ENCODE measurements at regions not wholly inside any gene's neighbourhood (a gene's known extent, or its start where the extent isn't known, plus 50 kb on each side); places are given as distances from the start of the nearest gene placed in this dataset.
"Not testable (repeated sequence)": the region's sequence is repeated elsewhere in the genome, so short reads cannot be mapped to it uniquely, and the experiment has no call there.

DNA sequence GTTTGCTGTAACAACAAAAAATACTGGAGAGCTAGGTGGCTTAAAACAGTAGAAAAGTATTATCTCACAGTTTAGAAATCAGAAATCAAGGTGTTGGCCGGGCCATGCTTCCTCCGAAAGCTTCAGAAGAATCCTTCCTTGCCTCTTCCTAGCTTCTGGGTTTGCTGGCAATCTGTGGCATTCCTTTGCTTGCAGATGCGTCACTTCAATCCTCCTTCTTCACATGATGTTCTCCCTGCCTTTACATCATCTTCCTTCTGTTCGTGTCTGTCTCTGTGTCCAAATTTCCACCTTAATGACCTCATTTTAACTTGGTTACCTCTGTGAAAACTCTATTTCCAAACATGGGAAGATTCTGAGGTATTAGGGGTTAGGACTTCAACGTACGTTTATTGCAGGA is 90.4 kb upstream of the CHD1 start:
- DNase-seq (ENCODE audit: low read depth in 2 of 2) = no peak

DNA sequence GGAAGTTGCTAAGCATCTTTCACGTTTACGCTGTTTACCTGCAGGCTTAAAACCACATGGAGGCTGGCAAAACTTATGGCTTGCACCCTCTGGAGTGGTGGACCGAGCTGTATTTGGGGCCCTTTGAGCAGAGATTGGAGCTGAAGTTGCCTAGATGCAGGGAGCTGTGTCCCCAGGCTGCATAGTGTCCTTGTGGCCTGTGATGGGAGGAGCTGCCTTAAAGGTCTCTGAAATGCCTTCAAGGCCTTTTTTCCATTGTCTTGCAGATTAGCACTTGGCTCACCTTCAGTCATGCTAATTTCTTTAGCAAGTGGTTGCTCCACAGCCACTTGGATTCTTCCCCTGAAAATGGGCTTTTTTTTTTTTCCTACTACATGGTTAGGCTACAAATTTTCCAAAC is 81.5 kb upstream of the CHD1 start:
- no peak for DNase-seq (ENCODE audit: low read depth in 2 of 2)

DNA sequence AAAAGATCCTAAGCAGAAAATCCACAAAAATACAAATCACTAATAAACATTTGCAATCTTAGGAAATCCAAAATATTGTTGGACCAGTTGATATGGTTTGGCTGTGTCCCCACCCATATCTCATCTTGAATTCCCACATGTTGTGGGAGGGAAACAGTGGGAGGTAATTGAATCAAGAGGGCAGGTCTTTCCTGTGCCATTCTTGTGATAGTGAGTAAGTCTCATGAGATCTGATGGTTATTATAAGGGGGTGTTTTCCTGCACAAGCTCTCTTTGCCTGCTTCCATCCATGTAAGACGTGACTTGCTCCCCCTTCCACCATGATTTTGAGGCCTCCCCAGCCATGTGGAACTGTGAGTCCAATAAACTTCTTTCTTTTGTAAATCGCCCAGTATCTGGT is 79.2 kb upstream of the CHD1 start:
- not testable (repeated sequence) for DNase-seq (ENCODE audit: low read depth in 2 of 2)

DNA sequence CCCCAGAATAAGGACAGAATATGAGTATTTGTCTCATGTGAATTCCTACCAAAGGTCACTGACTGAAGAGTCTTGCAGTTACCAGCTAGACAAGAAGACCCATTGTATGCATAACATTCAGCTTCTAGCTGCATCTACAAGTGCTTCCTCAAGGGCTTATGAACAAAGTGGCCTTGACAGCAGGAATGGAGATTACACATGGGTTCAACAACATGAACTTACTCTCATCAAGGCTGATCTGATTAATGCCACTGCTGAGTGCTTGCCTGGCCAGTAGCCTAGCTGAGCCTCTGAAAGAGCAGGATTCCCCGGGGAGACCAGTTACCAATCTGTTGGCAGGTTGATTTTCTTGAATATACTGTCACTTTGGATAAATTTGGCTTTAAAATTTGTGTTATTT is 76.7 kb upstream of the CHD1 start:
- DNase-seq (ENCODE audit: low read depth in 2 of 2) = no peak

DNA sequence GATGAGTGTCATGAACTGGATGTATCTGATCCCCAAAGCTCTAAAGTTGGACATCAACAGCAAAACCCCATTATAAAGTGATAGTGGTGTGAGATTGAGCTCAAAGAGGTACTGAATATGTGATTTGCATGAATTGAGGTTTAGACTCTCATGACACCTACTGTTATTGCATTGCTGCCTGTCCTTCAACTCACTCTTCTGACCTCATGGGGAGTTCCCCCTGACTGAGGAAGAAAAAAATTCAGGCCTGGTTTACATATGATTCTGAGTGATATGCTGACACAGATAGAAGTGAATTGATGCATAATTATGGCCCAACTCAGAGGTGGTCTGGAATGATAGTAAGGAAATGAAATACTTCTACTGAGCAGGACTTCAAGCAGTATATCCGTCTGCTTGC is 76.2 kb upstream of the CHD1 start:
- no peak for DNase-seq (ENCODE audit: low read depth in 2 of 2)

DNA sequence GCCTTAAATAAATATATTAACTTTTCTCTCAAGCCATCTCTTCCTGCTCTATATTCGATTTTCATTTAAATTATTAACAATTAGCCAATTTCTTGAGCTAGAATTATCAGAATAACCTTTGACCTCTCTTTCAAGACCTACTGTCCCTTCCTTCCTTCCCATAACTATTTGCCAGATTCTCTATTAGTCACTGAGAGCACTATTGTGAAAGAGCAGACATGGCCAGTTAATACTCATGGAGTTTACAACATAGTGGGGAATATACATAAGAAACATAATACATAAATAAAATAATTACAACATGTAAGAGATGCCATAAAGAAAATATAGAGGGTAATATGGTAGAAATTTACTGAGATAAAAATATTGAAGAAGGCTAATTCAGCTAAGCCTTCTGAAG is 72.1 kb upstream of the CHD1 start:
- no peak for DNase-seq (ENCODE audit: low read depth in 2 of 2)

DNA sequence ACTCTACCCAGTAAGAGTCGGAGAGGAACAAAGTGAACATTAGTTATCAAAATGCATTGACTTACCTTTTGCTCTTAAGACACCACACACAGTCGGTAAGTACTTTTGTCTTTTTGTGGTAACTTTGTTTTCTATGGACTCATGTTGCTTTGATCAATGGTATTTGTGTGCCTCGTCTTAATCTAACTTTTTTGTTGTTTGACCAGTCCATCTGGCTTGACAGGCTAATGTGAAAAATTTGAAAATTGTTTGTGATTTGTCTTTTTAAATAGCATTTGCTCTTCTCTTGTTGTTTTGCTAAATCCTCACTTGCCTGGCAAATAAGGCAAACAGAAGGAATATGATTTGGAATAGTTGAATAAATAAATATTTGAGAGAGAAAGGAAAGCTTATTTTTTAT is 71.4 kb upstream of the CHD1 start:
- no peak for DNase-seq (ENCODE audit: low read depth in 2 of 2)

DNA sequence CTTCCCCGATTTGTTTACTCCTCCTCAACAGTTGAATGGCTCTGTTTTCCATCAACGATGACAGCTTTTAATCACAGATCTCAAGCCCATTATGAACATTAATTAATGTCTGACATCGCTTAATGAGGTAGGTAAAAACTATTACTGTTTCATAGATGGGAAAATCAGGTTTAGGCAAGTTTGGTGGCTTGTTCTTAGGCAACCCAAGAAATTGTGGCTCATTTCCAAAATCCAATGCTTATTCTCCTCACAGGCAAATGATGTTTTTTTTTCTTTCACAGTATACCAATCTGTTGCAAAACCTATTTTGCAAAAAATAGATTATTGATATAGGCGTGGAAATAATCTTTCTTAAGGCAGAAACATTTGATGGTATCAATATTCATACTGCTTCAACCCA is 70.8 kb upstream of the CHD1 start:
- no peak for DNase-seq (ENCODE audit: low read depth in 2 of 2)

DNA sequence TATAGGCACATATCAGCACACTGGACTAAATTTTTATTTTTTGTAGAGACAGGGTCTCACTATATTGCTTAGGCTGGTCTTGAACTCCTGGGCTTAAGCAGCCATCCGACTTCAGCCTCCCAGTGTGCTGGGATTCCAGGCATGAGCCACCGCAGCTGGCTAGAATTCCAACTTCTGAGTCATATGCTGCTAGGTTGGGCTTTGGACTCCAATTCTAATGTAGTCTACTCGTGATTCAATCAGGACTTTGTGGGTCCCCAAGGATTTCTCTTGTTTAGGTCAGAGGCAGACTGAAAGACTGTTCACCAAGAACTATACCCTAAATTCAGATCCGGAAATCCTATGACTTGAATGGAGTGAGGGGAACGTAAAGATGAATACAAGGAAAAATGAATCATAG is 68.2 kb upstream of the CHD1 start:
- DNase-seq (ENCODE audit: low read depth in 2 of 2) = no peak

DNA sequence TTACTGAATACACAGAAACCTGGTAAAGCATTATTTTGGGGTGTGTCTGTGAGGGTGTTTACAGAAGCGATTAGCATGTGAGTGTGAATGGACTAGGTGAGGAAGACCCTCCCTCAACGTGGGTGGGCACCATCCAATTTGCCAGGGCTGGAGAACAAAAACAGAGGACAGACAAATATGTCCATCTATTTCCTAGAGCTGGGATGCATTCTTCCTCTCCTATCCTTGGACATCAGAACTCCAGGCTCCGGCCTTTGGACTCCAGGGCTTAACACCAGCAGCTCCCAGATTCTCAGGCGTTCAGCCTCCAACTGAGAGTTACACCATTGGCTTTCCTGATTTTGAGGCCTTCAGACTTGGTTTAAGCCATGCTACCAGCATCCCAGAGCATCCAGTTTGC is 65.8 kb upstream of the CHD1 start:
- no peak for DNase-seq (ENCODE audit: low read depth in 2 of 2)

DNA sequence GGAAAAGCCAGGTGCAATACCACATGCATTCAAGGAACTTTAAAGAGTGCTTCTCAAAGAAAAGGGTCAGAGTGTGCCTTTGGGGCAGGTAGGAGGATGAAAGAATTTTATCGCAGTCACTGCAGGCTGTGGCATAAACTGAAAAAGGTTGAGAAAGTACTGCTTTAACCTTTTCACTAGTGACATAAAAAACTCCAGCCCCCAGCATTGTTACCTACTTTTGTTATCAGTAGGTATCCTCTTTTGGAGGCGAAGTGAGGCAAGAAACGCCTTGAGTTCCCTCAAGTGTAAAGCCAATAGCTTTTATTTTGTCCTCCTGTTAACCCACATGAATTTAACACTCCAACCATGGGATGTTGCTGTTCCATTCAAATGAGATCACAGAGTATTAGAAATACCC is 64.7 kb upstream of the CHD1 start:
- no peak for DNase-seq (ENCODE audit: low read depth in 2 of 2)

DNA sequence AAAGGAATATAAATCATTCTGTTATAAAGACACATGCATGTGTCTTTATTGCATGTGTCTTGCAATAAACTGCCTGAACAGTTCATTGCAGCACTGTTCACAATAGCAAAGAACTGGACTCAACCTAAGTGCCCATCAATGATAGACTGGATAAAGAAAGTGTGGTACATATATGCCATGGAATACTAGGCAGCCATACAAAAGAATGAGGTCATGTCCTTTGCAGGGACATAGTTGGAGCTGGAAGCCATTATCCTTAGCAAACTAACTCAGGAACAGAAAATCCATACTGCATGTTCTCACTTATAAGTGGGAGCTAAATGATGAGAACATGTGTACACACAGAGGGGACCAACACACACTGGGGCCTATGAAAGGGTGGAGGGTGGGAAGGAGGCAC is 63.7 kb upstream of the CHD1 start:
- DNase-seq (ENCODE audit: low read depth in 2 of 2) = no peak

DNA sequence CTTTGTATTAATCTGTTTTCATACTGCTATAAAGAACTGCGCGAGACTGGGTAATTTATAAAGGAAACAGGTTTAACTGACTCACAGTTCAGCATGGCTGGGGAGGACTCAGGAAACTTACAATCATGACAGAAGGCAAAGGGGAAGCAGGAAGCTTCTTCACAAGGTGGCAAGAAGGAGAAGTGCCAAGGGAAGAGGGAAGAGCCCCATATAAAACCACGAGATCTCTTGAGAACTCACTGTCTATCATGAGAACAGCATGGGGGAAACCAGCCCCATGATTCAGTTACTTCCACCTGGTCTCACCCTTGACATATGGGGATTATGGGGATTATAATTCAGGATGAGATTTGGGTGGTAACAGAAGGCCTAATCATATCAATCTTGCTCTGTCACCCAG is 60.9 kb upstream of the CHD1 start:
- no peak for DNase-seq (ENCODE audit: low read depth in 2 of 2)

DNA sequence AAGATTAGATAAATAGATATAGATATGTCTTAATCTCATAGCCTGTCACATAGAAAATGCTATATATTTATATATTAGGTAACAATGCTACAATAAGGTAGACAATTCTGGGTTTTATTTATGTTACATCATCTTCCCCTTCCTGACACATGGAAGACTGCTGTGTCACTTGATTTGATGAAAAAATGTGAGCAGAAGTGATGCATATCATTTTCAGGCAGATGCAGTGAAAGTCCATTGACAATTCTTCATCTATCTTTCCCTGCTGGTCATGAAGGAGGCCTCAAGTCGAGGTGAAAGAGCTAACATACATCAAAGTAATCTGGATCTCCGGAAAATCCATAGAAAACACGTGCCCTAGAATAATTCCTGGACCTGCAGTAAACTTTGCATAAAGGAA is 57.8 kb upstream of the CHD1 start:
- no peak for DNase-seq (ENCODE audit: low read depth in 2 of 2)

DNA sequence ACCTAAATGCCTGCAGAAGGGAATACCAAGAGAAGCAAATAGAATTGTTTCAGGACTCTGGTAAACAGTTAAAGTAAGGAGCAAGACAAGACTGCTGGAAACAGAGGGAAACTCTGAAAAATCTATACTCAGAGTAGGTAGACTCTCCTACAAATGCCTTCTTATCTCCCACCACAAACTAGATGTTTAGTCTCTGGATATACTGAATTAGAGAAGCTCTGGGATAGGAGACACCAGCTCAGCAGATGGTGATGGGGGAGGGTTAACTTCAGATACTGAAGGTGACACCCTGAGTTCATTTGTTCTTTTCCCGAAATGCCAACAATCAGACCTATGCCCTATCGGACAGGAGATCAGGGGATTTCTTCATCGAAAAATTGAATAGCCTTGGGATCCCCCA is 54.1 kb upstream of the CHD1 start:
- DNase-seq (ENCODE audit: low read depth in 2 of 2) = no peak

Measured in stimulated activated CD8-positive, alpha-beta memory T cell treated with anti-CD3 and anti-CD28 coated beads, Interleukin-15, amount 100 ng/mL, for 4 hours (primary cell).